PC-9 (cell line): ENCODE measurements at regions not wholly inside any gene's neighbourhood (a gene's known extent, or its start where the extent isn't known, plus 50 kb on each side); places are given as distances from the start of the nearest gene placed in this dataset.

Experiments used
- BruUV-seq: library from RNA; stranded (reverse); fragments of 400-500 nt; replicated peaks from 2 replicates; lab custom pipeline; 2021; lab: Mats Ljungman, UMichigan
- CTCF ChIA-PET: fragments of 300-600 bp; sonication (Branson Sonifier 250); formaldehyde crosslinking; loops from one replicate; lab custom pipeline; 2022; ENCODE audit warnings: antibody characterized with exemption; lab: Charles Lee
- POLR2A ChIA-PET: fragments of 300-600 bp; sonication (Branson Sonifier 250); formaldehyde crosslinking; loops from one replicate; lab custom pipeline; 2022; ENCODE audit warnings: antibody characterized with exemption; ENCODE audit not compliant: unreplicated experiment; lab: Charles Lee
- DNase-seq, 2 experiments: peaks; one replicate each; pipeline versions ENCODE4 v3.0.0 to v3.0.0-alpha.2; 2015 to 2022; ENCODE audit warnings: mixed read lengths in 1 of 2
- H2AFZ ChIP-seq: fragments of 200-600 bp; sonication (generic); 2 replicates; pipeline ENCODE4 v1.8.1; 2017; ENCODE audit warnings: antibody characterized with exemption
- H3F3A ChIP-seq: fragments of 200-600 bp; sonication (generic); 2 replicates; pipeline ENCODE4 v1.8.1; 2017; ENCODE audit warnings: antibody characterized with exemption, mild to moderate bottlenecking, low read depth; ENCODE audit not compliant: insufficient read depth
- H3K27ac ChIP-seq: fragments of 200-600 bp; sonication (generic); 2 replicates; pipeline ENCODE4 v1.6.1; 2016; ENCODE audit warnings: mixed run types
- H3K27me3 ChIP-seq: fragments of 200-600 bp; sonication (generic); 2 replicates; pipeline ENCODE4 v1.6.1; 2016; ENCODE audit warnings: low read depth, mixed run types; ENCODE audit not compliant: insufficient read depth
- H3K36me3 ChIP-seq: fragments of 200-600 bp; sonication (generic); 2 replicates; pipeline ENCODE4 v1.6.1; 2016; ENCODE audit warnings: low read depth, mixed run types
- H3K4me1 ChIP-seq: fragments of 200-600 bp; sonication (generic); replicated peaks from 2 replicates; pipeline ENCODE4 v1.6.1; 2016; ENCODE audit warnings: mixed run types; ENCODE audit not compliant: insufficient read depth
- H3K4me2 ChIP-seq: fragments of 200-600 bp; sonication (generic); 2 replicates; pipeline ENCODE4 v1.6.1; 2017; ENCODE audit warnings: mixed run types
- H3K4me3 ChIP-seq: fragments of 200-600 bp; sonication (generic); 2 replicates; pipeline ENCODE4 v1.6.1; 2016; ENCODE audit warnings: mixed run types
- H3K79me2 ChIP-seq: fragments of 200-600 bp; sonication (generic); 2 replicates; pipeline ENCODE4 v1.6.1; 2017; ENCODE audit warnings: low read depth, mixed run types
- H3K9me2 ChIP-seq: fragments of 200-600 bp; sonication (generic); 2 replicates; pipeline ENCODE4 v1.8.1; 2017; ENCODE audit warnings: mild to moderate bottlenecking; ENCODE audit not compliant: insufficient read depth
- H3K9me3 ChIP-seq: fragments of 200-600 bp; sonication (generic); 2 replicates; pipeline ENCODE4 v1.8.1; 2016; ENCODE audit warnings: low read depth; ENCODE audit not compliant: insufficient read depth
- H4K20me1 ChIP-seq: fragments of 200-600 bp; sonication (generic); 2 replicates; pipeline ENCODE4 v1.8.1; 2017; ENCODE audit not compliant: insufficient read depth
- CTCF ChIP-seq: fragments of 200-600 bp; sonication (generic); conservative IDR thresholded peaks from 2 replicates; pipeline ENCODE4 v1.6.1; 2017; ENCODE audit warnings: mixed run types, antibody characterized with exemption, mild to moderate bottlenecking, moderate library complexity
- EZH2 ChIP-seq: fragments of 200-600 bp; sonication (generic); IDR thresholded peaks from 2 replicates; pipeline ENCODE4 v1.8.0; 2017; ENCODE audit warnings: antibody characterized with exemption, low read depth
- intact Hi-C: fragments of 100-400 bp; cut with micrococcal nuclease; formaldehyde crosslinking; loops from one replicate; pipeline ENCODE4 v1.10.0; 2022; ENCODE audit not compliant: unreplicated experiment

DNA sequence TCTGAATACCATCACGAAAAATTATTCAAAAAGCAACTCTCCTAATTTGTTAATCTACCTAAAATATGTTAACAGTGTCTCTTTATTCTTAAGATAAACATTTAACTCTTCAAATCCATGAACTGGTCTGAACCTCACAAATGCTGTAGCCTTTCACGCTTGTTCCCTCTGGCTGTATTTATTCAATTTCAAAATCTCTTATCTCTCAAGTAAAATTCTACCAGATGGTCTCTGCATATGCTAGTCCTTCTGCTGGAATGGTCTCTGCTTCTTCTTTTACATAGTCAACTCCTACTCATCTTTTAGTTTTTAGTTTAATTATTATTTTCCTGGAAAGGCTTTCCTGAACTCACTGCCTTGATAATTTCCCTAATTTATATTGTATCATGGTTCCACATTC is 232.9 kb upstream of the PCDH20 start:
- H3K27me3 ChIP-seq: no peaks in the 10 kb centered on the region
- TF ChIP-seq CTCF: no peak
- TF ChIP-seq EZH2: no peak

DNA sequence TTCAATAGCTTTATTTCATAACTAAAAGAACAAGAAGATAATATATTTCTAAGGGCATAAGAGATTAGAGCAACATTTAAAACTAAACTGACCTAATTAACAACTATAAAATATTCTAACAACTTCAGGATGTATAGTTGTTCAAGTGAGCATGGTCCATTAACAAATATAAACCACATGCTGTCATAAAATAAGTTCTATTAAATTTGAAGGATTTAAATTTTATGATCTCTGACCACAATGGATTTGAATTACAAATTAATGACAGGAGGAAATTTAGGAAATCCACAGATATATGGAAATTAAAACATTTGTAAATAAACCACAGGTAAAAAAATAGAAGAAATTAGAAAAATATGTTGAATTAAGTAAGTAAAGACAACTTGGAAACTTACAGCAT is 196.5 kb upstream of the PCDH20 start:
- no peak for TF ChIP-seq EZH2
- TF ChIP-seq CTCF: no peak
- Histone ChIP-seq H3K36me3 (no peaks in the 10 kb centered on the region), H3F3A (no peaks in the 10 kb centered on the region), H2AFZ (no peak overlapping the region), H4K20me1 (no peaks in the 10 kb centered on the region), H3K27me3 (no peaks in the 10 kb centered on the region), H3K4me1 (no peaks in the 10 kb centered on the region), H3K27ac (no peak overlapping the region), H3K79me2 (no peaks in the 10 kb centered on the region), H3K4me3 (no peak overlapping the region), H3K9me3 (no peaks in the 10 kb centered on the region), H3K4me2 (no peak overlapping the region), H3K9me2 (no peaks in the 10 kb centered on the region)
- ChIA-PET CTCF (no interaction called here), POLR2A (no interaction called here)
- no peak for DNase-seq
- intact Hi-C loops: no loop called here
- BruUV-seq: no TSS peak

More for the DNA sequence above, 232.9 kb upstream of the PCDH20 start:
- Histone ChIP-seq H3K9me3 (no peaks in the 10 kb centered on the region), H2AFZ (no peak overlapping the region), H3K4me3 (no peak overlapping the region), H3K4me1 (no peaks in the 10 kb centered on the region), H3K27ac (no peak overlapping the region), H4K20me1 (no peaks in the 10 kb centered on the region), H3K36me3 (no peaks in the 10 kb centered on the region), H3K79me2 (no peaks in the 10 kb centered on the region), H3K9me2 (no peaks in the 10 kb centered on the region), H3K4me2 (no peak overlapping the region), H3F3A (no peaks in the 10 kb centered on the region)
- no TSS peak for BruUV-seq
- no peak for DNase-seq
- POLR2A ChIA-PET: no interaction called here
- intact Hi-C loops: no loop called here
- CTCF ChIA-PET: no interaction called here

- intact Hi-C loops: no loop called here
- no peak for DNase-seq
- H3K36me3 ChIP-seq: no peaks in the 10 kb centered on the region
- CTCF ChIA-PET: no interaction called here
- H3F3A ChIP-seq: no peaks in the 10 kb centered on the region
- H3K27me3 ChIP-seq: no peaks in the 10 kb centered on the region
- H3K4me2 ChIP-seq: no peak overlapping the region
- no peak overlapping the region for H2AFZ ChIP-seq
- H3K9me3 ChIP-seq: no peaks in the 10 kb centered on the region
- TF ChIP-seq CTCF: no peak
- TF ChIP-seq EZH2: no peak
- no peaks in the 10 kb centered on the region for H3K4me1 ChIP-seq
- no TSS peak for BruUV-seq
- H3K27ac ChIP-seq: no peak overlapping the region
- no peaks in the 10 kb centered on the region for H4K20me1 ChIP-seq
- POLR2A ChIA-PET: no interaction called here
- H3K79me2 ChIP-seq: no peaks in the 10 kb centered on the region
- no peaks in the 10 kb centered on the region for H3K9me2 ChIP-seq
- H3K4me3 ChIP-seq: no peak overlapping the region
Measured at GRCh38 chr13:61608138-61608537, 192.5 kb upstream of the PCDH20 start.
